ENCODE measurements at regions not wholly inside any gene's neighbourhood (a gene's known extent, or its start where the extent isn't known, plus 50 kb on each side); places are given as distances from the start of the nearest gene placed in this dataset.

- Mint-ChIP-seq H3K4me1 (no peaks in the 10 kb centered on the region), H3K36me3 (no peaks in the 10 kb centered on the region), H3K4me3 (no peak overlapping the region), H3K27ac (no peak overlapping the region), H3K27me3 (ENCODE audit: low read depth in 2 of 2) (no peaks in the 10 kb centered on the region), H3K9me3 (peaks cover 8 to 9% of the 10 kb centered on the region in 2 donors)
- no peak overlapping the region for H3K27ac ChIP-seq (ENCODE audit: low read length)
- no peak overlapping the region for H3K4me3 ChIP-seq (ENCODE audit: low read length)
- H3K27me3 ChIP-seq (ENCODE audit: control insufficient read depth, insufficient read depth, low read length), result no peaks in the 10 kb centered on the region
- 70% methylated on average over 1 of the region's 1 CpG for WGBS (ENCODE audit: insufficient coverage)
- ATAC-seq (no peak), DNase-seq (no peak)
- intact Hi-C loops (cut with micrococcal nuclease), result no loop called here
- TF ChIP-seq CTCF (IDR thresholded peaks at IDR 0.05), result no peak
- H3K9me3 ChIP-seq (ENCODE audit: control insufficient read depth, insufficient read depth, low read length), result no peaks in the 10 kb centered on the region
- H3K36me3 ChIP-seq (ENCODE audit: control insufficient read depth, insufficient read depth, low read length), result no peaks in the 10 kb centered on the region
- H3K4me1 ChIP-seq (ENCODE audit: control insufficient read depth, insufficient read depth, low read length), result no peaks in the 10 kb centered on the region
These were observed 325.3 kb upstream of the DPH6 start for GRCh38 chr15:35871282-35871681.

GRCh38 chr15:35871812-35872211, 325.8 kb upstream of the DPH6 start:
- no peak for TF ChIP-seq CTCF (IDR thresholded peaks at IDR 0.05)
- Histone ChIP-seq H3K9me3 (ENCODE audit: control insufficient read depth, insufficient read depth, low read length) (no peaks in the 10 kb centered on the region), H3K27me3 (ENCODE audit: control insufficient read depth, insufficient read depth, low read length) (no peaks in the 10 kb centered on the region), H3K27ac (ENCODE audit: low read length) (no peak overlapping the region), H3K4me3 (ENCODE audit: low read length) (no peak overlapping the region), H3K4me1 (ENCODE audit: control insufficient read depth, insufficient read depth, low read length) (no peaks in the 10 kb centered on the region), H3K36me3 (ENCODE audit: control insufficient read depth, insufficient read depth, low read length) (no peaks in the 10 kb centered on the region)
- H3K4me3 Mint-ChIP-seq, result no peak overlapping the region
- H3K4me1 Mint-ChIP-seq, result no peaks in the 10 kb centered on the region
- 95% methylated on average over 3 of the region's 3 CpGs for WGBS (ENCODE audit: insufficient coverage)
- no peak overlapping the region for H3K27ac Mint-ChIP-seq
- H3K36me3 Mint-ChIP-seq, result no peaks in the 10 kb centered on the region
- intact Hi-C loops (cut with micrococcal nuclease), result no loop called here
- H3K27me3 Mint-ChIP-seq (ENCODE audit: low read depth in 2 of 2), result no peaks in the 10 kb centered on the region
- ATAC-seq (no peak), DNase-seq (no peak)
- H3K9me3 Mint-ChIP-seq, result peaks cover 8 to 9% of the 10 kb centered on the region in 2 donors

- Mint-ChIP-seq H3K27me3 (ENCODE audit: low read depth in 2 of 2) (no peaks in the 10 kb centered on the region), H3K4me3 (no peak overlapping the region), H3K36me3 (no peaks in the 10 kb centered on the region), H3K4me1 (no peaks in the 10 kb centered on the region), H3K9me3 (peaks cover 8 to 9% of the 10 kb centered on the region in 2 donors), H3K27ac (no peak overlapping the region)
- Histone ChIP-seq H3K9me3 (ENCODE audit: control insufficient read depth, insufficient read depth, low read length) (no peaks in the 10 kb centered on the region), H3K27ac (ENCODE audit: low read length) (no peak overlapping the region), H3K4me1 (ENCODE audit: control insufficient read depth, insufficient read depth, low read length) (no peaks in the 10 kb centered on the region), H3K27me3 (ENCODE audit: control insufficient read depth, insufficient read depth, low read length) (no peaks in the 10 kb centered on the region), H3K36me3 (ENCODE audit: control insufficient read depth, insufficient read depth, low read length) (no peaks in the 10 kb centered on the region), H3K4me3 (ENCODE audit: low read length) (no peak overlapping the region)
- intact Hi-C loops (cut with micrococcal nuclease), result no loop called here
- ATAC-seq (no peak), DNase-seq (no peak)
- TF ChIP-seq CTCF (IDR thresholded peaks at IDR 0.05), result no peak
These were observed 326.6 kb upstream of the DPH6 start for GRCh38 chr15:35872577-35872976.

GRCh38 chr15:35874260-35874905, 328.4 kb upstream of the DPH6 start:
- Mint-ChIP-seq H3K4me1 (no peaks in the 10 kb centered on the region), H3K27me3 (ENCODE audit: low read depth in 2 of 2) (no peaks in the 10 kb centered on the region), H3K36me3 (no peaks in the 10 kb centered on the region), H3K27ac (no peak overlapping the region), H3K9me3 (peaks cover 8 to 11% of the 10 kb centered on the region in 2 donors), H3K4me3 (no peak overlapping the region)
- DNase-seq, result no peak
- Histone ChIP-seq H3K27ac (ENCODE audit: low read length) (no peak overlapping the region), H3K4me3 (ENCODE audit: low read length) (no peak overlapping the region), H3K36me3 (ENCODE audit: control insufficient read depth, insufficient read depth, low read length) (no peaks in the 10 kb centered on the region), H3K9me3 (ENCODE audit: control insufficient read depth, insufficient read depth, low read length) (no peaks in the 10 kb centered on the region), H3K4me1 (ENCODE audit: control insufficient read depth, insufficient read depth, low read length) (no peaks in the 10 kb centered on the region), H3K27me3 (ENCODE audit: control insufficient read depth, insufficient read depth, low read length) (no peaks in the 10 kb centered on the region)
- intact Hi-C loops (cut with micrococcal nuclease), result no loop called here
- no peak for ATAC-seq
- no peak for TF ChIP-seq CTCF (IDR thresholded peaks at IDR 0.05)

Measured in natural killer cell (primary cell).